NCI-H1105 (cell line): ENCODE measurements at regions not wholly inside any gene's neighbourhood (a gene's known extent, or its start where the extent isn't known, plus 50 kb on each side); places are given as distances from the start of the nearest gene placed in this dataset.

Experiments used
- DNase-seq: peaks from one replicate; lab custom pipeline; 2025; lab: John Stamatoyannopoulos, UW

DNA sequence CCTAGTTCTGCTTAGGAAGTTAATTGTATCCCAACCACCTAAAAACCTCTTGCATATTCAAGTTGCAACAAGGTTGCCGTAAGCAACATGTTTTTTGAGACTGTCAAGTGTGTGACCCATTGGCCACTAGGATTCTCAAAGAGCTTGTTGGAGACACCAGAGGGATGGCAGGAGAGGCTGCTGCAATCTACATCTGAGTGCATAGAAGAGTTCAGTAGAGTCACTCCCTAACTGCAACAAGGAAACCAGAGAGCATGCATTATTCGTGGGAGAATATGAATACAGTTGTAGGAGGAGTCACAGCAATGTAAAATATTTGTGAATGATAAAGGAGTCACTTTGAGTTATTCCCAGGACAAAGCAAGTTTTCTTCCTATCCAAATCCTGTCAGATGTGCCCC is 538.6 kb downstream of the TNS3 start:
- no peak for DNase-seq

DNA sequence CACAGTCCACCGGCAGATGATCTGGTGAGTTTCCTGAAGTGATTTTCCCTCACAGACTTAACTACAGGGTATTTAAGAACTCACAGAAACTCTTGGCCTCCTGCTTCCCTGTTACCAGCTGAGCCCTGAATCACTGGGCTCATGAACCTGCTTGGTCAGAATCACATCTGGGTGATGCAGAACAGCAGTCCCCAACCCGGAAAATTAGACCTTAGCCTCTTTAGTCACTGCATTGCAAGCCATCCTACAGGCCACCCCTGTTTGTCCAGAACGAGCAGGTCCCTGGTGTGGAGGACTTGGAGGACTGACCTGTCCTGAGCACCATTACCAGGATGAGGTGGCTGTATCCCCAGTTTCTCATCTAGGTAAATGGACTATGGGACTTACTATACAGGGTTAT is 539.2 kb downstream of the TNS3 start:
- no peak for DNase-seq

DNA sequence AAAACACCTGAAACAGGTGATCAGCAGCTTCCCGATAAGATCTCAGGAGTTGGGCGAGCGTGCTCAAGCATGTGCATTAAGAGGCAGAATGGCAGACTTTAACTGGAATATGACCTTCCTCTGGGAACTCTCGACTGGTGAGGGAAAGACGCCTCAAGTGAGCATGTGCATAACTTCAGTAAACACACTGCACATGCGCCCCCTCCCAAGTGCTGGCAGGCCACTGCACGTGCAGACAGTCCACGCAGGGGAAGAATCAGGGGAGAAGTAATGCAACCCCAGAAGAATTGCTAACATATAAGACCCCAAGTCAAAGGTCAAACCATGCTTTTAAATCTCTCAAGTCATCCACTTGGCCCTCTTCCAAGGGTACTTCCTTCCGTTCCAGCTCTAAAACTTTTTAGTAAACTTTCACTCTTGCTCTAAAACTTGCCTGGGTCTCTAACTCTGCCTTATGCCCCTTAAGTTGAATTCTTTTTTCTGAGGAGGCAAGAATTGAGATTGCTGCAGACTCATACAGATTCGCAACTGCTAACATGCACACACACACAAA is 541.0 kb downstream of the TNS3 start:
- DNase-seq: no peak

DNA sequence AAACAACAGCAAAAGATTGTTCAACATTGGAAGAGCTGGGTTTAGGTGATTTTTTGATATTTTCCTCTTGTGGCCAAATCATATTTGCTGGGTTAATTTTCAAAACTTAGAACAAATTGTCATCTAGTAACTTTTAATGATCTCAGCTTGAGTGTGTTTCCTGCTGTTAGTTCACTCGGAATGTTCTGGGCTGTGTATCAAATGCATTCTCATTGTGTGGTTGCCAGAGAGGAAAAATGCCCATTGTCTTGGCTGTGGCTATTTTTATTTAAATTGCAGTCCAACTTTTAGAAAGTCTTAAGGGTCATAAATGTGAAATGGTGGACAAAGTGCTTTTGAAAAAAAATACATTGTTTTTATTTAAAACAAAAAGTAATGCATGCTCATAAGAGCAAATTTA is 542.0 kb downstream of the TNS3 start:
- no peak for DNase-seq

DNA sequence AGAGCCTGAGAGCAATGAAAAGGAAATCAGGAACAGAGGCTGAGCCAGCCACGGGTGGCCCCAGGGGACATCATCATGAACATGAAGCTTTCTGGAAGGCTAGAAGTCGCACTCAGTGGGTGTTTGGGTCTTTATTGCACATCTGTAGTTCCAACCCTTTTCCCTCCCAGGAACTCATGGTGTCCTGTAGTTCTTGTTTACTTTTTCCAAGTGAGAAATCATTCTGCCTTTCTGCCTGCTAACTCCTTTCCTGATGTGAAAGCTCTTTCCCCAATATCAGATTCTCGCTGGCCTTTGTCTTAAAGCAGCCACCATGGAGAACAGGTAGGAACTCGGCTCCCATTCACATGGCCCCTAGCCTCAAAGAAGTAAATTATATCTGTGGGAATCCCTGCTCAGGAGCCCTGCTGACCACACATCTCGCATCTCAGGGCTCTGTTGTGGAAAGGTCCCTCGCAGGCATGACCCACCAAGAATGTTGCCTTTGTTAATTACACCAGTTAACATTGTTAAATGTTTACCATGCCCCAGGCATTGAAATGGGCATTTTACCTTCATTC is 542.7 kb downstream of the TNS3 start:
- no peak for DNase-seq

DNA sequence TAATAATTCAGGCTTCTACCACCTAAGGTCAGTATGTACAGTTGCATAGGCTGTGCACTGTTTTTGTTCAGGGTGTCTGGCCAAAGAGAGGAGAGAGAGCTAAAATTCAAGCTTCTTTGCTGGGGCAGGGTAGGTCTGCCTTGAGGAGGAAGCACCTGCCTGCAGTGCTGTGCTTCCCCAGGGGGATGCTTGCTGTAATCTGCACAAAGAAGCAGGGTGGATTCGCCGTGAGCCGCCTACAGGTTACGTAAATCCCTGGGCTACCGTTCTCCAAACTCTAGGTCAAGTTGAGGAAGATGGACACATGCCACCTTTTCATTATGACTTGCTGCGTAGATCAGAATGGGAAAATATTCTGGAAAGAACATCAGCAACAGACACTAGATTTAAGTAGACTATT is 543.3 kb downstream of the TNS3 start:
- DNase-seq: no peak

DNA sequence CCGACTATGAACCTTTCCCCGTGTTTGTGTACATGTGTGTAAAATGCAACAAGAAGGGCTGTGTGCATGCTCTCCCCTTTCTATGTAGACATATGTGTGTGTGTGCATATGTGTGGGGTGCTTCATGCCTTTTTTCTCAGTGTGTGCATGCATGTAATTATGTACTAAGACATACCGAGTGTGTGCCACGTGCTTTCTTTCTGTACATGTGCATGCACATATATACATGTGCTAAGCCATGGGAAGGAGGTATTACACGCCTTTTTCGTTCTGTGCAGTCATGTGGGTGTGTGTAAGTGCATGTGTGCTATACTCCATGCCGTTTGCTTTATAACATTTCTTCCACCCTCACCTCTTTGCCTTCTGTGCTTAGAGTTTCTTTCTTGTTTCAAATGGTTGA is 544.3 kb downstream of the TNS3 start:
- DNase-seq: no peak

DNA sequence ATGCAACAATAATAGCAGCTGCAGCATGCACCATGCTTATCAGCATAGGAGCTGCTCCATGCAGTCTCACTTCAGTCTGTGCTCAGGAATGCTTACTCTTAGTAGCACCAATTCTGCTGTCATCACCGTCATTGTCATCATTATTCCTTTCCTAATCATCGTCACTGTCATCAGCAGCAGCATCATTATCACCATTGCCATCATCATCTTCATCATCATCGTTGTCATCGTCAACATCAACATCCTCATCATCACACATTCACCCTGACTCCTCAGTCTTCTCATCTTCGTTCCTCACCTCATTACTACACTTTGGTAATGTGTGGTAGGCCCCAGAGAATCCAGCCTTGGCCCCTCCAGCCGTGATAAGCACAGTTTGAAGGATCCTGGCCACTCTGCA is 545.0 kb downstream of the TNS3 start:
- DNase-seq: no peak

DNA sequence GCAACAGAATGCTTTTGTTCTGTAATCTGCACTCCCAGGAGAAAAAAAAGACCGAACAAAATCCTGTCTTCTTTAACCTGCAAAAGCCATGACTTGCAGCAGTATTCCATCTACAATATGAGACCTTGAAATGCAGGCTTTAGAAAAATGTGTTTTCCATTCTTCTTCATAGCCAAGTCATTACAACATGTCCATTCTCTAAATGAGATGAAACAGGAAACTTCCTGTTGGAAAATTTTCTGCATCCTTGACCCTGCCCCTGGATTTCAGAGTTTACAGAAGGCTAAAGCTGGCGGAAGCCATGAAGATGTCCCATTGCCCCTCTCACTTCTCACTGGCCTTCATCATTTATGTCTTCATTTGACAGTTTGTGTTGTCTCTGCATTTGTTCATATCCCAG is 546.4 kb downstream of the TNS3 start:
- DNase-seq: no peak

DNA sequence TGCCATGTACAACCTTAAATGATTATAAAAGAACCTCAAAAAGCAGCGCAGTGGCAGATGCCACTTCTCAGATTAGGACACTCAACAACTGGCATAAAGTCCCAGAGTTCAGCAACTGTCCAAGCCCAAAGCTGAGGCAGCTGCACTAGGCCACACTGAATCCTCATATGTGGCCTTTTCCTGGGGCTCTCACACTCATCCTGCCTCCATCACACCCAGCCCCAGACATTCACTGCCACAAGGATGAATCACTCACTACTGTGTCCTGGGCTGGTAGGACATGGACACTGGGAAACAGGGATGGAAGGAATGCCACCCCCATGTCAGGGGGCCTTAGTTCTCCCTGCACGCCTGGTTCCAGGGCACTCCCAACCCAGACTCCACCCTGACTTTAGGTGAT is 547.7 kb downstream of the TNS3 start:
- no peak for DNase-seq

DNA sequence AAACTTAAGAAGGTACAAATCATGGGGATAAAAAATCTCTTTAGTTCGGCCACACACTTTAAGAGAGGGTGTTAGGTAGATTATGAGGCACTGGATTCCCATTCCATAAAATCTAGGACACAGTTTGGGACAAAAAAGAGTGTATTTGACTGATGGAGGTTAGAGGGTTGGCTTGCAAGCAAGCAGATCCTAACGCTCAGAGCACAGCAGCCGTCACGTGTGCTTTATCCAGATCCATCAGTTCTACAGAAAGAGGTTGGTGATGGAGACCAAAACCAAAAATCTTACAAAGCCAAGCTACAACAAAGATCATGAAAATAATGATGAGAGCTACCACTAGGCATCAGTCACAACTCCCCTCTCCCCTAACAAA is 549.4 kb downstream of the TNS3 start:
- DNase-seq: no peak

DNA sequence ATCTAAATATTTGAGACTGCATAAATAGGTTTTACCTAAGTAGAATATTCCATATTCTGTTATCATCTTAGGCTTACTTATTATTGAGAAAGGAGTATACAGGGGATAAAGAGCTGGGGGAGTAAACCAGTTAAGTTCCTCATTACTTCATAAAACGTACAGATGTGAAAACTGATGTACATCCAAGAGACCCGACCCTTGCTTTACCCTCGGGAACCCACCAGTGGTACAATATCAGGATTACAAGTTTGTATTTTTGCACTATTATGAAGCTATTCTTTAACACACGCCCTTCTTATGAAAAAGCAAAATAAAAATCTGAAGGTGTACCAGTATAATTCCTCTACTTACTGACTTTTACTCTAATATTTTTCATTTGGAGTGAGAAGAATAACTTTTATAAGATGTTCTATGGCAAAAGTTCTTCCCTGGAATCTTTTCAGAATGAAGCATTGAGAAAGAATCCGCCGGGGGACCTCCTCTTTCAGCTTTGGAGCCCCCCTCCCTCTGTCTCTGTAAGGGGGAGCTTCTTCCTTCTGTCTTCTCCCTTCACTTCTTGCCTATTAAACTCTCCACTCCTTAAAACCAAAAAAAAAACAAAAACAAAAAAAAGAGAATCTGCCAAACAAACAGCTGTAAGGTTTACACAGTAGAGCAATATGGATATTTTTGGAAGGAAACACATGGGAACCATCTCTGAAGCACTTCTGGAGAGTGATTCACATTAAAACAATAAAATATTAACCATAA is 550.0 kb downstream of the TNS3 start:
- DNase-seq: no peak

DNA sequence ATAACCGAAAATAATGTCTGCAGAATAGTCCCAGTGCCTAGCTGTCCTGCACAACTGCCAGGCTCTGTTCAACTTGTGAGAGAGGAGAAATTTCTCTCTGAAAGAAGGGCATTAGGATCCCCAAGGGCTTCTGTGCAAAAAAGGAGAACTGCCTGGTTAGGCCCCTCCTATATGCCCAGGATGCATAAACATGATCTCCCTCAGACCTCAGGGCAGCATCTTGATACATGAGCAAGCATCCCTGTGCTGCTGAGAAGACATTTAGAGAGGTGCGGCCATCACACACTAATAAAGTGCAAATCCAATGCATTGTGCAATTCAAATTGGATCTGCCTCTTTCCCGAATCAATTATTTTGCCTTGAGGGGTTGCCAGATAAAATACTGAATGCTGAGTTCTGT is 553.6 kb downstream of the TNS3 start:
- DNase-seq: no peak

DNA sequence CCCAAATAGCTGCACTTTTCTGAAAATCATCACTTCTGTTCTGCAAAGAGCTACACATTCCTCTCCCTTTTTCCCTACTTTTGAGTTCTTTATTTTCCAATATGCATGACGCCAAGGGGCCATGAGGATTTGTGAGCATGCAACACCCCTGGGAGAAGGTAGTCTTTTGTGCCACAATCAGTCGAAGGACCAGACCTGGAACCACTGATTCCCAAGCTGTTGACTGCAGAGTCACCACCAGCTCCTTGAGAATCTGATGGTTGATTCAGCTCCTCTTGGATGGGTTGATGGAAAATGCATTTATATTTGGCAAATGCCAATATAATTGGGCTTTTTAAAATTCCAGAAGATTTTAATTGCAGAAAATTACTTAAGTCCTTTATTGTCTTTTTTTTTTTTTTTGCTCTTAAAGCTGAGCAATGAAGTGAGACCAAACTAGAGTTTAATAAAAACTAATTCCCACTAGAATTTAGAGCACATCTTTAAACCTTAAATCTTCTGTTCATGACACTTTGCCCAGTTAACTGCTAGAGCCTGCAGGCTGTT is 554.1 kb downstream of the TNS3 start:
- no peak for DNase-seq

DNA sequence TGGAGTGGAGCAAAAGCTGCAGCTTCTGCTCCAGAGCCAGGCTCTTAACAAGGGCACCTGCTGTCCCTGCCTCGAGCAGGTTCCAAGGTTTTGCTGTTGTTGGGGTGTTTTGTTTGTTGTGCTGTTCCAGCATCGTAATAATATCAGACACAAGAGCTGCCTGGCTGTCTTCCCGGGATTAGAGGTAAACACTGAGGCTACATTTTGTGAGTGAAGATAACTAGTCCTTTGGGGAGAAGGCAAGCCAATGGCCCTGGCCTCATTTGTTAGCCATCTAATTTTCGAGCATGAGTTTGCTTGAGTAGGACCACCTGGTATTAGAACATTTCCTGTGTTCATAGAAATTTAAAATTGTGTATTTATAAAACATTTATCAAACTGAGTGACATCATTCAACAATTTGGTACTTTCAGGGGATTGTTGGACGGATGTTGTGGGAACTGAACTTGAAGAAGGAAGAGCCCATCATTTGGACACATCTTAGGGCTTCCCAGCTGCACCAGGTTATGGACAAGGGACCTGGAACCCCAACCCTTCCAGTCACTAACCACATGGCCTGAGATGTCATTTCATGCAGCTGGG is 555.0 kb downstream of the TNS3 start:
- peak; percentile 82 for DNase-seq

DNA sequence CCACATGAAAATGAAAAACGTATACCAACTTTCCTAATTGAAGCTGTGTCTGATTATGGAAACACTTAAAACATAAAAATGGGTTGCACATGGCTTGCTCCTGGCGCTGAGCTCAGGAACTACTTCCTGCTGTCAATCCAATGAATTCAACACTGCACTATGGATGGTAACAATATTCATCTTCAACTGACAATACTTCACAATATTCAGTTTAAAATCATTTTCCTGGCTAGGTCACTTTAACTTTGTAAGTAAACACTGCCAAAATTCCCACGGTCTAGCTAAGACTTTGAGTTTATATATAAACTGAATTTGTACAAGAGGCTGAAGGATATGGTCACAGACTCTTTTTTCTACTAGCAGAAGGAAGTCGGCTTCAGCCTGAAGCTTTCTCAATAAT is 556.9 kb downstream of the TNS3 start:
- no peak for DNase-seq

DNA sequence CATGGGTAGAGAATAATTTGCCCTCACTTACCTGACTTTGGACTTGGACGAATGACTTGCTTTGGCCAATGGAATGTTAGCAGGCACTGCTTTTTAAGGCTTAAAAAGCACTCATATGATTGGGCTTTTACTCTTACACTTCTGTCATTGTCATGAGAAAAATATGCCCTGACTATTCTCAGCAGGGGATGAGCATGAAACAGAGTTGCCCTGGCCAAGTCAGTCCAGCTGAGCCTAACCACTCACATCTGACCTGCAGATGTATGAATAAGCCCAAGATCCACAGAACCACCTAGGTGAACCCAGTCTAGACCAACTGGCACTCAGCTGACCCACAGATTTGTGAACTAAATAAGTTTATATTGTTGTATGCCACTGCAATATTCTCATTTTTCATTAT is 573.5 kb downstream of the TNS3 start:
- DNase-seq: no peak

DNA sequence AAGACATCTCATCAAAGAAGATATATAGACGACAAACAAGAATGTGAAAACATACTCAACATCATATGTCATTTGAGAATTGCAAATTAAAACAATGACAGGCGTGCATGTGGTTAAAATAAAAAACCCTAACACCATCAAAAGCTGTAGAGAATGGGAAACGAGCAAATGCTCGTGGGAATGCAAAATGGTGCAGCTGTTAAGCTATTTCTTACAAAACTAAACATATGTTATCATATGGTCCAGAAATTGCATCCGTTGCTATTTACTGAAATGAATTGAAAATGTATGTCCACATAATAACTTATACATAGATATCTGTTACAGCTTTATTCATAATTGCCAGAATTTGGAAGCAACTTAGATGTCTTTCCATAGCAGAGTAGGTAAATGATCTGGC is 574.4 kb downstream of the TNS3 start:
- DNase-seq: no peak

DNA sequence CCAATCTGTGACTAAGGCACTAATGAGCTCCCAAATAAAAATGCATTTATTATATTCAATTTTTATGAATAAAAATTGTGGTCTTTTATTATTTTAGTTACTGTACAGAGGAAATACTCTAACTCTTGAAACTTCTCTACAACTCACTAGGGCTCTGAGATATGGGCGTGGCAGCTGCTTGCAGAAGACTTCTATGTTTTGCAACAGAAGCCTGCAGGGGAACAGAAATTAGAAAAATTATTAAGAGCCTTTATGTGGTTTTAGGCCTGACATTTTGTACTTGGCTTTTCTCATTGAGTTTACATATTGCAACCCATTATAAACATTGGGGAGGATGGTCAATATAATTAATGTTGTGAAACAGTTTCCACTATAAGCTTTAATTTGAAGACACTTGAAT is 581.4 kb downstream of the TNS3 start:
- DNase-seq: no peak

DNA sequence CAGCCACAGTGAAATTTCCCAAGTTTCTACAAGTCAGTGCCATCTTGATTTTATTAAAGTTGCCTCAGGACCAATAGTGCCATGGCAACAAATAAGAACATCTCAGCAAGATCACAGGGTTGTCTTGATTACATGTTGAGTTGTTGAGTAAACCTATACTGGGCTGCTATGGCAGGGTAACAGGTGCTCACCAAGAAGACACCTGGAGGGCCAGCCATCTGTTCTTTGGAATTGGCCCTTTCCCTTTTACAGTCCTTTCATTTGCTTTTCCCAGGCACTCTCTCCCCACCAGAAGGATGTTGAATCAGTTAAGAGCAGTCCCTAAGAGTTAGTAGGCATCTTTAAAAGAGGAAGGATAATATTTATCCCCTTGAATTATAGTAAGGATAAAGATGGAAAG is 582.0 kb downstream of the TNS3 start:
- DNase-seq: no peak

DNA sequence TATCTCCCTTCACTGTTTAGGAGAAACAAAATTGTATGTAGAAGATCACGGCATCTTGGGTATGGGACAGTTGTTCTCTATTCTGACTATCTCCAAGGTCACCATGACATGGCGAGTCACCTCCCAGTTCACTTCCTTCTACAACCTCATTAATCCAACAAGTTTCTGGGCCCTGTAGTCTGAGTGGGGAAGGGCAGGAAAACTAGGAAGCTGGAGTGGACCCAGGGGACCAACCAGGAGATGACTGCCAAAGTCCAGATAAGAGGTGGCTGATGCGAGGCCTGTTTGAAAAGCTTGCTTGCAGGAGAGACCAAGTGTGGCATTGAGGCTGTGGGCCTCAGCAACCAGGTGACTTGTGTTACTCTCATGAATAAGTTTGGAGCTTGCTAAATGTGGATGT is 584.9 kb downstream of the TNS3 start:
- no peak for DNase-seq

DNA sequence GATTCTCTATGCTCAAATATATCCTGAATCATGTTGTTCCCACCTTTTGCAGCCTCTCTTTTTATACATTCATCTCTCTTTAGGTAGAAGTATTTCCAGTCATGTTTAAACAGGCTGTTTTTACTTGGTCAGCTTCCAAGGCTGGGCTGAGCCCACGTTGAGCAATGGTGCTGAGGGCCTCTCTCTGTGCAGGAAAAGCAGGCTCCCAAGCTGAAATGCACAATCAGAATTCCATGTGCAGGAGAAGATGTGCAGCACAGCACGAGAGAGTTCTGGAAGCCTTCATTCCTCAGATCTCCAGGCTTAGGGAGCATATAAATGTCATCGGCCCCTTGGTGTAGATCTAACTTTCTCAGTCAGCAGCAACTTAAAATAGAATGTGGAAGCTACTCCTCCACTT is 588.5 kb downstream of the TNS3 start:
- no peak for DNase-seq

DNA sequence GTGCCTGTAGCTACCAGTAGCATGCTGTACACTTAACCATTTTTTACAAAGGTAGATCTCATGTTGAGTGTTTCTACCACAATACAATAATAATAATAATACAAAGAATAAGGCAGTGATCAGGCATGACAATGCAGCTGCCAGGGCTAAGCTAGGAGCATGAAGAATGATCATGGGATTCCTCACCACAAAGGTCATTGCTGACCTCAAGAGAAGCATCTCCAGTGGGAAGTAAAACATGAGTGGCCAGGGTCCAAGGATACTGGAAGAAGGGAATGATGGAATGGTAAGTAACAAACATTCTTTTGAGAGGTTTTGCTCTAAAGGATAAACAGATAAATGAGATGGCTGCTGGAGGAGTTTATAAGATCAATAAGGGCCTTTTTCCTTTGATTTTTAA is 591.1 kb downstream of the TNS3 start:
- no peak for DNase-seq
